Spinal cord (tissue), 9 donors: ENCODE measurements at regions not wholly inside any gene's neighbourhood (a gene's known extent, or its start where the extent isn't known, plus 50 kb on each side); places are given as distances from the start of the nearest gene placed in this dataset.

Experiments
- DNase-seq, 6 donors: peaks; one replicate each; pipeline versions ENCODE4 v3.0.0 to v3.0.0-alpha.2; 2013 to 2015; ENCODE audit warnings: low spot score in 6 of 6, low read depth in 4 of 6
- H3K27ac ChIP-seq: one replicate; pipeline ENCODE4 v1.5.1; 2013; ENCODE audit warnings: low read depth, low read length, control low read depth
- H3K27me3 ChIP-seq: one replicate; pipeline ENCODE4 v1.6.1; 2013; ENCODE audit warnings: low read length; ENCODE audit not compliant: control insufficient read depth, insufficient read depth
- H3K36me3 ChIP-seq: one replicate; pipeline ENCODE4 v1.6.1; 2013; ENCODE audit warnings: low read length; ENCODE audit not compliant: control insufficient read depth, insufficient read depth
- H3K4me1 ChIP-seq: one replicate; pipeline ENCODE4 v1.6.1; 2013; ENCODE audit warnings: low read length; ENCODE audit not compliant: control insufficient read depth, insufficient read depth
- H3K4me3 ChIP-seq: one replicate; pipeline ENCODE4 v1.5.1; 2013; ENCODE audit warnings: low read depth, low read length, control low read depth
- H3K9me3 ChIP-seq: one replicate; pipeline ENCODE4 v1.6.1; 2013; ENCODE audit warnings: low read length; ENCODE audit not compliant: control insufficient read depth, insufficient read depth
- WGBS: methylation state at CpG from one replicate; pipeline ENCODE4 v1.1.5; 2013; ENCODE audit warnings: missing lambda C conversion rate; ENCODE audit not compliant: insufficient coverage; 5-methylcytosine and 5-hydroxymethylcytosine counted together
- donor health status: healthy.

- no peak overlapping the region for H3K4me3 ChIP-seq
- H3K9me3 ChIP-seq: no peaks in the 10 kb centered on the region
- WGBS: 94% methylated on average over 3 of the region's 9 CpGs
- no peaks in the 10 kb centered on the region for H3K4me1 ChIP-seq
- H3K27me3 ChIP-seq: peaks cover 2% of the 10 kb centered on the region
- H3K27ac ChIP-seq: no peak overlapping the region
- H3K36me3 ChIP-seq: no peaks in the 10 kb centered on the region
- DNase-seq: no peak
These were observed 88.3 kb downstream of the SOWAHC start for GRCh38 chr2:109702250-109702985.

- no peaks in the 10 kb centered on the region for H3K9me3 ChIP-seq
- H3K27me3 ChIP-seq: peaks cover 2% of the 10 kb centered on the region
- no peaks in the 10 kb centered on the region for H3K4me1 ChIP-seq
- WGBS: 86% methylated on average over 5 of the region's 7 CpGs
- DNase-seq: peak in 1 of 6 donors; percentile 68
- no peak overlapping the region for H3K27ac ChIP-seq
- no peaks in the 10 kb centered on the region for H3K36me3 ChIP-seq
- no peak overlapping the region for H3K4me3 ChIP-seq
These were observed 88.9 kb downstream of the SOWAHC start for GRCh38 chr2:109703077-109703476.

GRCh38 chr2:109703798-109704197 is 89.6 kb downstream of the SOWAHC start:
- Histone ChIP-seq H3K27me3 (peaks cover 2% of the 10 kb centered on the region), H3K36me3 (no peaks in the 10 kb centered on the region), H3K27ac (no peak overlapping the region), H3K4me3 (no peak overlapping the region), H3K4me1 (no peaks in the 10 kb centered on the region), H3K9me3 (no peaks in the 10 kb centered on the region)
- DNase-seq: no peak
- no CpG with 5 or more reads among the region's 3 CpGs for WGBS

GRCh38 chr2:109707281-109708147 is 86.6 kb upstream of the RGPD5 start:
- no peak overlapping the region for H3K27ac ChIP-seq
- DNase-seq: no peak
- no peaks in the 10 kb centered on the region for H3K27me3 ChIP-seq
- no peak overlapping the region for H3K4me3 ChIP-seq
- H3K36me3 ChIP-seq: no peaks in the 10 kb centered on the region
- H3K4me1 ChIP-seq: no peaks in the 10 kb centered on the region
- 81% methylated on average over 3 of the region's 9 CpGs for WGBS
- no peaks in the 10 kb centered on the region for H3K9me3 ChIP-seq

GRCh38 chr2:109710505-109711229 is 83.4 kb upstream of the RGPD5 start:
- Histone ChIP-seq H3K27ac (no peak overlapping the region), H3K9me3 (no peaks in the 10 kb centered on the region), H3K27me3 (no peaks in the 10 kb centered on the region), H3K4me3 (no peak overlapping the region), H3K36me3 (no peaks in the 10 kb centered on the region), H3K4me1 (no peaks in the 10 kb centered on the region)
- 96% methylated on average over 7 of the region's 7 CpGs for WGBS
- DNase-seq: no peak

GRCh38 chr2:109711230-109712122 is 82.6 kb upstream of the RGPD5 start:
- H3K9me3 ChIP-seq: no peaks in the 10 kb centered on the region
- no peaks in the 10 kb centered on the region for H3K36me3 ChIP-seq
- no peaks in the 10 kb centered on the region for H3K27me3 ChIP-seq
- H3K4me1 ChIP-seq: no peaks in the 10 kb centered on the region
- 68% methylated on average over 10 of the region's 11 CpGs for WGBS
- no peak for DNase-seq
- H3K27ac ChIP-seq: no peak overlapping the region
- H3K4me3 ChIP-seq: no peak overlapping the region

- Histone ChIP-seq H3K4me3 (no peak overlapping the region), H3K4me1 (no peaks in the 10 kb centered on the region), H3K27ac (no peak overlapping the region), H3K9me3 (no peaks in the 10 kb centered on the region), H3K36me3 (no peaks in the 10 kb centered on the region), H3K27me3 (no peaks in the 10 kb centered on the region)
- DNase-seq: no peak
- WGBS: 82% methylated on average over 2 of the region's 2 CpGs
These were observed 82.0 kb upstream of the RGPD5 start for GRCh38 chr2:109712123-109712449.

GRCh38 chr2:109712746-109713145 is 81.4 kb upstream of the RGPD5 start:
- no peak overlapping the region for H3K4me3 ChIP-seq
- no peaks in the 10 kb centered on the region for H3K36me3 ChIP-seq
- DNase-seq: no peak
- 100% methylated on average over 4 of the region's 5 CpGs for WGBS
- no peaks in the 10 kb centered on the region for H3K27me3 ChIP-seq
- no peaks in the 10 kb centered on the region for H3K9me3 ChIP-seq
- no peaks in the 10 kb centered on the region for H3K4me1 ChIP-seq
- H3K27ac ChIP-seq: no peak overlapping the region

GRCh38 chr2:109715313-109715805 is 78.7 kb upstream of the RGPD5 start:
- Histone ChIP-seq H3K27me3 (no peaks in the 10 kb centered on the region), H3K9me3 (no peaks in the 10 kb centered on the region), H3K36me3 (no peaks in the 10 kb centered on the region), H3K4me1 (no peaks in the 10 kb centered on the region), H3K4me3 (no peak overlapping the region), H3K27ac (no peak overlapping the region)
- 33% methylated on average over 1 of the region's 1 CpG for WGBS
- peak in 1 of 6 donors; percentile 5 for DNase-seq
